Astrocyte of the hippocampus (primary cell): ENCODE measurements at regions not wholly inside any gene's neighbourhood (a gene's known extent, or its start where the extent isn't known, plus 50 kb on each side); places are given as distances from the start of the nearest gene placed in this dataset.
"Not testable (repeated sequence)": the region's sequence is repeated elsewhere in the genome, so short reads cannot be mapped to it uniquely, and the experiment has no call there.

Experiments
- DNase-seq: peaks from one replicate; pipeline ENCODE4 v3.0.0; 2011; ENCODE audit warnings: low read depth, low spot score

DNA sequence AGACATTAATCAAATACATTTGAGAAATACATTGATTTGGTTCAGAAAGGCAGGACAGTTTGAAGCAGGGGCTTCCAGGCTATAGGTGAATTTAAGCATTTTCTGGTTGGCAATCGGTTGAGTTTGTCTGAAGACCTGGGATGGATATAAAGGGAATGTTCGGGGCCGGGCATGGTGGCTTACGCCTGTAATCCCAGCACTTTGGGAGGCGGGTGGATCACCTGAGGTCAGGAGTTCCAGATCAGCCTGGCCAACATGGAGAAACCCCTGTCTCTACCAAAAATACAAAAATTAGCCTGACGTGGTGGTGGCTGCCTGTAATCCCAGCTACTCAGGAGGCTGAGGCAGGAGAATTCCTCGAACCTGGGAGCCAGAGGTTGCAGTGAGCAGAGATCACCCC, 166.5 kb upstream of the ATP10A start:
- DNase-seq = not testable (repeated sequence)

DNA sequence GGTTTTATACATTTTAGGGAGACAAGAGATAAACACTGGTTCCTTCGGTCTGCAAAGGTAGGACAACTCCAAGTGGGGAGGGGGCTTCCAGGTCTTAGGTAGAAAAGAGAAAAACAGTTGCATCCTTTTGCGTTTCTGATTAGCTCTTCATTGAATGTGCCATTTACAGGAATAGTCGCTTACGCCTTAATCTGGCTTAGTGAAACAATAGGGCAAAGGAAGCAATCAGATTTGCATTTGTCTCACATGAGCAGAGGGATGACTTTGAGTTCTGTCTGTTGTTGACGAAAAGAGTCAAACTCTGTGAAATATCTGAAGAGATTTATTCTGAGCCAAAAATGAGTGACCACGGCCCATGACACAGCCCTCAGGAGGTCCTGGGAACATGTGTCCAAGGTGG, 166.0 kb upstream of the ATP10A start:
- no peak for DNase-seq

GRCh38 chr15:26028086-26028740, 165.1 kb upstream of the ATP10A start:
- DNase-seq = peak; percentile 70

- DNase-seq = not testable (repeated sequence)
These were observed 163.5 kb upstream of the ATP10A start for GRCh38 chr15:26026671-26027070.

DNA sequence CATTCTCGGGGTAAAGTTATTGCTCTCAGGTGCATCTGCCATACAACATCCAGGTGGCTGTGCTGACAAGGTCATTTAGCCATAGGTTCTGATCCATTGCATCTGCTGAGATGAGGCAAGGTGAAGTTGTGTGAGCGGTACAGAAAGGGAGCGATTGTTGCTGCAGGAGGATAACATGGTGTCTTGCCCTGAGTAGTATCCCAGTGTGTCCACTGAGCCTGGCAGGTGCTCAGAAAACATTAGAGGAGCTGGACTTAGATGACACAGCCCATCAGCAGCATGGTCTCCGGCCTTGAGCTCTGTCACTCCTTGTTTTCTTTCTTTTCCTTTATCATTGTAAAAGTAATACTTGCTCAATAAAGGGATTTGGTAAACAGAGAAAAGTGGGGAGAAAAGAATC, 161.1 kb upstream of the ATP10A start:
- DNase-seq = no peak

DNA sequence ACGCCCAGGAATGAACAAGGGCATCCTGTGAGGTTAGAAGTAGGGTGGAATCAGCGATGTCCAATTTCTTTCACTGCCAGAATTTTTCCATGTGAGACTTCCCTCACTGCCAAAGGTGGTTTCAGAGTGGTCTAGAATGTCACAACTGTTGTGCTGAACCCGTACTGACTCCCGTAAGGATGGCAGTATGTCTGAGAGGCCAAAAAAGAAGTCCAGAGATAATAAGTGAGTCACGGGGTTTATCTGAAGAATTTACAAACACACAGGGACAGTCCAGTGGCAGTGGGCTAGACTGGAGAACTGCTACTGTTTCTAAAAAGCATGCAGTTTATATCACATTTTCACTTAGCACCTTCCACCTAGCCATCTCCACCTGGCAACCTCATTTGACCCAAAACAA, 160.6 kb upstream of the ATP10A start:
- no peak for DNase-seq

DNA sequence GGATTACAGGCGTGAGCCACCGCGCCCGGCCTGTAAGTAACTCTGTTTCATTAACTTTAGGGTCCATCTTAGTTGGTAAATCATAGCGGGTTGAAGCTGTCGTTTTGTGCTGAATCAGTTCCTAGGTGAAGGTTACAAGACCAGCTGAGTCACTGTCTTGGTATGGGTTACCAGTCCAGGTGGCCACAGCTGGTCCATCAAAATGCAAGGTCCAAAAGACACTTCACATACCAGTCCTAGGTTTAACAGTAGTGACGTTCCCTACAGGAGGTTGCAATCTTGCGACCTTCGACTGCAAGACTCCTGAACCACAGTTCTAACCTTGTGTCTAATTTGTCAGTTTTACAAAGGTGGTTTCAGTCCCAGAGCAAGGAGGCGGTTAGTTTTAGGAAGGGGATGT, 160.1 kb upstream of the ATP10A start:
- DNase-seq = no peak

DNA sequence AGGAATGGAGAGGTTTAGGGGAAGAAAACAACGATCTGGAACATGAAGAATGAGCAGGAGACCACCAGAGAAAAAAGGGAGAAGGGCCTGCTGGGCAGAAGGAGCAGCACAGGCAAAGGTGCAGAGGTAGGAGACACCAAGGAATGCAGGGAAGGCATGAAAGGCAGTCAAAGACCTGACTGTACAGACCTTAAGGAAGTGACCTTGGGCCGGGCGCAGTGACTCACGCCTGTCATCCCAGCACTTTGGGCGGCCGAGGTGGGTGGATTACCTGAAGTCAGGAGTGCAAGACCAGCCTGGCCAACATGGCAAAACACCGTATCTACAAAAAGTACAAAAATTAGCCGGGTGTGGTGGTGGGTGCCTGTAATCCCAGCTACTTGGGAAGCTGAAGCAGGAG, 157.7 kb upstream of the ATP10A start:
- DNase-seq = no peak

DNA sequence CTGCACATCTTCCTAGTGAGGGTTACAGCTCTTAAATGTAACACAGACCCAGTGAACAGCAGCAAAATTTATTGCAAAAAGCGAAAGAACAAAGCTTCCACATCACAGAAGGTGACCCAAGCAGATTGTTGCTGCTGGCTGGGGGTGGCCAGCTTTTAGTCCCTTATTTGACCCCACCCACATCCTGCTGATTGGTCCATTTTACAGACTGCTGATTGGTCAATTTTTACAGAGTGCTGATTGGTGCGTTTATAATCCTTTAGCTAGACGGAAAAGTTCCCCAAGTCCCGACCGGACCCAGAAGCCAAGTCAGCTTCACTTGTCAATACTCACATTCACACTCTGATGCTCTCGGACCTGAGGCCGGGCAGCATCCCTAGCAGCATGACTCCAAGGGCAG, 154.5 kb upstream of the ATP10A start:
- DNase-seq = no peak

DNA sequence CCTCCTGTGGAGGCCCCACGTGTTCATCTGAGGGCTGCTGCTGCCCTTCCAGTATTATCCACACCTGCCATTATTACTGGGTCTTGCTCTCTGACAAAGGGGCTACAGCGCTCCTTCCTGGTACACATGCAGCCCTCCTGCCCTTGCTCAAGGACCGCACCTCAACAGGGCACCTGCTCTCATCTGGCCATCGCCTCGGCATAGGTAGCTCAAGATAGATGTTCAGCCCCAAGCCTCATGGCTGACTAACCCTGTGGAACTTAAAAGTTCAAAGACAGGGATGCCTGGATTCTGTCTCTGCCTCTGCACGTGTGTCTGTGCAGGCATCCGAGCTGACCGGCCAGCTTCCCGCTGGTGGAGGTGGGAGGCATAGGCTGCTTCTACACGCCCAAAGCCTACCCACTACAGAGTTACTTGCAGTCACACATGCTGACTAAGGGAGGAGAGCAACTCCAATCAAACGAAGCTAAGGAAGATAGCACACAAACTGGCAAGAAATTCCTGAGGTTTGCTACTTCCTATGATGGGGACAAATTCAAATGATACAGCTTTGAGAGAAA, 152.5 kb upstream of the ATP10A start:
- DNase-seq = no peak

DNA sequence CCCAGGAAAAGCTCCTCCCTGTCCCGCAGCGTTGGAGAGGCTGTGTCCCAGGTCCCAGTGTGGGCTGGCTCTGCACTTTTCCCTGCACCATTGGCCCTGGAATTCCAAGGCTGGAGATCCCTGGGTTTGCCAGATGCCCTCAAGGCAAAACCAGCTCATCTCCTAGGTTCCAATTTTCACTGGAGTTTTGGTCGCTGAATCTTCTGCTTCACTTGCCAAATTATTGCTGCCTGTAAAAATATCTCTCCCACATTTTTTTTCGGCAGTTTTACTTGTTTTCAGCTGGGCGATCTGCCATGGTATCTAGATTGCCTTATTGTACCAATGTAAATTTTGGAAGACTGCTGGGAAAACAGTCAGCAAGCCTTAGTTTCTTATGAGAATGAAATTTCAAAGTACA, 150.9 kb upstream of the ATP10A start:
- peak; percentile 62 for DNase-seq

DNA sequence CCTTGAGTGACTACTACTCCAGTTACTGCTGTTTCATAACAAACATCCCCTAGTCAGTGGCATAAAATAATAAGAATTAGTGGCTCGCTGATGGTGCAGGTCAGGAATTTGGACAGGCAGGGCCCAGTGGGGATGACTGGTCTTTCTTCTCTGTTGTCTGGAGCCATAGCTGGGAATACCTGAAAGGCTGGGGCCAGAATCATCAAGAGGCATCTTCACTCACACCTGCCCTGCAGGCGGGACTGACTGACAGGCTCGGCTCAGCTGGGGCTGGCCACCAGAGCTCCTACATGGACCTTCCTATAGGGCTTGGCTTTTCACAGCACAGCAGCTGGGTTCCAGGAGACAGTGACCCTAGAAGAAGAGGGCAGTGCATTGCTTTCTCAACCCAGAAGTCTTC, 148.8 kb upstream of the ATP10A start:
- DNase-seq = no peak

DNA sequence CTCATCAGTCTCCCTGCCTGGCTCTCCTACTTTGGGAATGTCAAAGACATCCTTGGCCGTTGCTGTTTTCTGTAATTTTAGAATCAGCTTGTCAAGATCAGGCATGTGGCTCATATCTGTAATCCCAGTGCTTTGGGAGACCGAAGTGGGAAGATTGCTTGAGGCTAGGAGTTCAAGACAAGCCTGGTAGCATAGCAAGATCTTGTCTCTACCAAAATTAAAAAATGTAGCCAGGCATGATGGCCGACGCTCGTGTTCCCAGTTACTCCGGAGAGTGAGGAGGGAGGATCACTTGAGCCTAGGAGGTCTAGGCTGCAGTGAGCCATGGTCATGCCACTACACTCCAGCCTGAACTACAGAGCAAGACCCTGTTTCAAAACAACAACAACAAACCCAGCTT, 144.0 kb upstream of the ATP10A start:
- DNase-seq = no peak

GRCh38 chr15:26001201-26001600, 138.1 kb upstream of the ATP10A start:
- DNase-seq = no peak

GRCh38 chr15:25993506-25993905, 130.4 kb upstream of the ATP10A start:
- DNase-seq = no peak

- DNase-seq = no peak
These were observed 127.1 kb upstream of the ATP10A start for GRCh38 chr15:25990220-25990619.

DNA sequence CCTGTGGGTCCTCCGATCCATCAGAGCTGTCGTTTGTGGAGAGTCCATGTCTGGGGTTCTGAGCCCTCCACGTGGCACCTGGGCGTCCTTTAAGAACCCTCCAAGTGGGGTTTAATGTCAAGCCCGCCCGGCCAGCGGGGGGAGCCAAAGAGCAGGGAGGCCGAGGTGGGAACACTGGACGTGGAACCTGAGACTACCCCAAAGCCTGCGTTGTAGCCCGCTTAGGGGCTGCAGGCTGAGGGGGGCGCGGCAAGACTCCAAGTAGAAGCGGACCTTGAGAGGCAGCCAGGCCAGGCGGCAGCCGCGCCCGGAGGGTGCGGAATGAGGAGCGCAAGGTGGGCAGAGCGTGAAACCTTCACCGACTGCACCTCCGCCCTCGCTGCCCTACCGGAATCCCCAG, 126.2 kb upstream of the ATP10A start:
- DNase-seq = no peak

DNA sequence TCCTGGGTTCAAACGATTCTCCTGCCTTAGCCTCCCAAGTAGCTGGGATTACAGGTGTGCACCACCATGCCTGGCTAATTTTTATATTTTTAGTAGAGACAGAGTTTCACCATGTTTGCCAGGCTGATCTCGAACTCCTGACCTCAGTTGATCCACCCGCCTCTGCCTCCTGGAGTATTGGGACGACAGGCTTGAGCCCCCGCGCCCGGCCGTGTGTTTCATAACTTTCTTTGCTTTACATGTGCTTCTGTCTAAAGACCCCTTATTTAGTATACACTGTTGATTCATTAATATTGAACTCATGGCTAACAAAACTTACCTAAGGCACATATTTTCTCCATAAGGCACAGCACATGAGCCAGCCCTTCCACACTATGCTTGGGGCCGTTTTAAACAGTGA, 125.6 kb upstream of the ATP10A start:
- DNase-seq = not testable (repeated sequence)

GRCh38 chr15:25987638-25988037, 124.5 kb upstream of the ATP10A start:
- DNase-seq = no peak

GRCh38 chr15:25985165-25985564, 122.0 kb upstream of the ATP10A start:
- DNase-seq = no peak

- DNase-seq = no peak
These were observed 119.6 kb upstream of the ATP10A start for GRCh38 chr15:25982736-25983135.

DNA sequence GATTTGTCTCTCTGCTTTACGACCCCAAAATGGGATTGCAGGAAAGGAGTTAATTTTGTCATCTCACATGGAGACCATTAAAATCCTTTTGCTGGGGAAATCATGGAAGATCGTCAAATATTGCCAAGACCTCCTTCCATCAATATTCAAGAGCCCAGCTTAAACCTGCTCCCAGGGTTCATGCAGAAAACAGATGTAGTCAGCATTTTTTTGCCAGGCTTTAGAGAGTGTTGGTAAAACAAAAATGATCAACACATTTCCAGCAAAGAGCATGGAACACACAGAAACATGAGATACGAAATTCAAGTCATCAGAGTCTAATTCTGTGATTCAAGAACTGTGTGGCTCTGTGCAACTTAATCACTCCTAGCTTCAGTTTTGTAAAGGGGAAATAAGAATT, 118.0 kb upstream of the ATP10A start:
- no peak for DNase-seq

- DNase-seq = no peak
These were observed 109.1 kb upstream of the ATP10A start for GRCh38 chr15:25972141-25972675.

GRCh38 chr15:25971053-25971452, 107.9 kb upstream of the ATP10A start:
- peak; percentile 11 for DNase-seq
